K562 (cell line): ENCODE measurements at regions not wholly inside any gene's neighbourhood (a gene's known extent, or its start where the extent isn't known, plus 50 kb on each side); places are given as distances from the start of the nearest gene placed in this dataset.

Experiments
- ATAC-seq: fragments of 200-7000 bp; cut with Tn5 transposase; 3 replicates; pipeline ENCODE4 v1.9.1; 2020; ENCODE audit warnings: moderate library complexity
- BruUV-seq: library from RNA; stranded (reverse); fragments of 400-500 nt; replicated peaks from 2 replicates; lab custom pipeline; 2021; lab: Mats Ljungman, UMichigan
- CTCF ChIA-PET: fragments of 300-600 bp; formaldehyde crosslinking; extraction: SDS; loops from one replicate; lab custom pipeline; 2021; ENCODE audit warnings: low intra/inter-chr PET ratio; lab: Yijun Ruan, JAX
- POLR2A ChIA-PET: fragments of 300-600, 350-650 bp; sonication (Branson Sonifier 250); formaldehyde crosslinking; extraction: SDS; loops from one replicate; lab custom pipeline; 2021; ENCODE audit warnings: antibody characterized with exemption, inconsistent platforms; lab: Yijun Ruan, JAX
- DNase-seq, 4 experiments: peaks; one replicate each; pipeline versions ENCODE4 v3.0.0 to v3.0.0-alpha.2; 2011 to 2018; ENCODE audit warnings: low spot score in 3 of 4, mixed read lengths in 3 of 4; ENCODE audit errors: extremely low read depth in 1 of 4
- FAIRE-seq: peaks from 2 replicates; lab custom pipeline; 2011; peaks lifted over from hg19 to GRCh38; lab: Jason Lieb, UNC
- H2AFZ ChIP-seq: 2 replicates; pipeline ENCODE4 v1.6.0; 2011; ENCODE audit warnings: low read depth, low read length, control low read depth, inconsistent platforms
- H3K27ac ChIP-seq: fragments of 200-600 bp; 3 replicates; pipeline ENCODE4 v1.8.0; 2011; ENCODE audit warnings: low read depth, mild to moderate bottlenecking, control low read depth, inconsistent platforms, low read length, moderate library complexity, mixed read lengths; ENCODE audit errors: extremely low read depth
- H3K27me3 ChIP-seq, 2 experiments: fragments of 300-600 bp in 1 of 2; 2 replicates in 1 of 2; 3 replicates in 1 of 2; pipeline versions ENCODE4 v1.6.0 to v1.8.0; 2011; ENCODE audit warnings: inconsistent platforms in 2 of 2, low read length in 2 of 2, mild to moderate bottlenecking in 1 of 2, mixed read lengths in 1 of 2, moderate library complexity in 1 of 2; ENCODE audit not compliant: control insufficient read depth in 2 of 2, insufficient read depth in 2 of 2
- H3K36me3 ChIP-seq: fragments of 300-600 bp; 3 replicates; pipeline ENCODE4 v1.8.0; 2011; ENCODE audit warnings: mild to moderate bottlenecking, low read length, inconsistent platforms; ENCODE audit not compliant: control insufficient read depth, insufficient read depth
- H3K4me1 ChIP-seq, 2 experiments: fragments of 200-600 bp in 1 of 2; replicated peaks in 1 of 2; 2 replicates in 1 of 2; 3 replicates in 1 of 2; pipeline versions ENCODE4 v1.5.1 to v1.8.0; 2011; ENCODE audit warnings: inconsistent platforms in 2 of 2, low read length in 2 of 2, mild to moderate bottlenecking in 1 of 2, mixed read lengths in 1 of 2, moderate library complexity in 1 of 2; ENCODE audit not compliant: control insufficient read depth in 2 of 2, insufficient read depth in 2 of 2
- H3K4me2 ChIP-seq: 2 replicates; pipeline ENCODE4 v1.6.1; 2011; ENCODE audit warnings: low read length, control low read depth, inconsistent platforms, mixed read lengths; ENCODE audit not compliant: insufficient read depth
- H3K4me3 ChIP-seq: fragments of 200-600 bp; sonication (generic), shearing (Covaris generic); 2 replicates; pipeline ENCODE4 v1.5.1; 2016; ENCODE audit warnings: control low read depth, inconsistent platforms
- H3K79me2 ChIP-seq: fragments of 200-600 bp; 3 replicates; pipeline ENCODE4 v1.8.0; 2011; ENCODE audit warnings: low read length, inconsistent platforms; ENCODE audit not compliant: control insufficient read depth, insufficient read depth
- H3K9ac ChIP-seq, 2 experiments: 2 replicates each; pipeline versions ENCODE4 v1.6.0 to v1.6.1; 2011; ENCODE audit warnings: low read depth in 2 of 2, low read length in 2 of 2, control low read depth in 1 of 2, inconsistent platforms in 1 of 2, mild to moderate bottlenecking in 1 of 2, mixed read lengths in 1 of 2; ENCODE audit not compliant: insufficient read depth in 1 of 2
- H3K9me1 ChIP-seq: one replicate; pipeline ENCODE4 v1.6.0; 2011; ENCODE audit warnings: inconsistent platforms, mild to moderate bottlenecking, low read length, moderate library complexity; ENCODE audit not compliant: control insufficient read depth, insufficient read depth
- H3K9me3 ChIP-seq: replicated peaks from 2 replicates; pipeline ENCODE4 v1.5.1; 2011; ENCODE audit warnings: low read depth, low read length, inconsistent platforms; ENCODE audit not compliant: control insufficient read depth, insufficient read depth
- H4K20me1 ChIP-seq: replicated peaks from 2 replicates; pipeline ENCODE4 v1.6.1; 2011; ENCODE audit warnings: low read length, inconsistent platforms, mixed read lengths; ENCODE audit not compliant: control insufficient read depth, insufficient read depth
- ARID2 ChIP-seq: fragments of 450-650 bp; IDR thresholded peaks from 2 replicates; pipeline ENCODE4 v1.6.1; 2017; ENCODE audit warnings: antibody characterized with exemption, mild to moderate bottlenecking
- CHCHD3 ChIP-seq: fragments of 250-450 bp; sonication (Bioruptor Pico); IDR thresholded peaks from 2 replicates; pipeline ENCODE4 v2.1.2; 2022; ENCODE audit warnings: mild to moderate bottlenecking
- DNMT1 ChIP-seq: fragments of 450-650 bp; IDR thresholded peaks from 2 replicates; pipeline ENCODE4 v1.6.1; 2016; ENCODE audit warnings: antibody characterized with exemption, mild to moderate bottlenecking
- ESRRB ChIP-seq: fragments of 250-450 bp; sonication (Bioruptor Pico); IDR thresholded peaks from 2 replicates; pipeline ENCODE4 v1.5.0; 2020; ENCODE audit warnings: mild to moderate bottlenecking, moderate library complexity, borderline replicate concordance
- KDM1A ChIP-seq, 2 experiments: fragments of 450-650 bp; IDR thresholded peaks; 2 replicates each; pipeline ENCODE4 v1.6.1; 2016; ENCODE audit warnings: mild to moderate bottlenecking in 2 of 2
- MAZ ChIP-seq, 2 experiments: fragments of 450-650 bp in 1 of 2; sonication (generic) in 1 of 2; formaldehyde crosslinking; IDR thresholded peaks in 1 of 2; conservative IDR thresholded peaks in 1 of 2; 2 replicates each; pipeline versions ENCODE4 v1.4.0 to v1.5.0; 2020; ENCODE audit warnings: mild to moderate bottlenecking in 1 of 2, missing genetic modification reagents in 1 of 2
- MEF2A ChIP-seq: IDR thresholded peaks from 2 replicates; pipeline ENCODE4 v1.6.1; 2011; ENCODE audit warnings: low read depth, mild to moderate bottlenecking, low read length, moderate library complexity; ENCODE audit not compliant: control insufficient read depth
- POLR2G ChIP-seq: fragments of 200-400 bp; formaldehyde crosslinking; IDR thresholded peaks from 2 replicates; pipeline ENCODE4 v1.6.1; 2017; ENCODE audit warnings: low read depth, mild to moderate bottlenecking, antibody characterized with exemption, low read length, moderate library complexity
- PTRF ChIP-seq: fragments of 450-650 bp; IDR thresholded peaks from 2 replicates; pipeline ENCODE4 v1.6.1; 2016; ENCODE audit warnings: mild to moderate bottlenecking, missing genetic modification characterization, missing compliant biosample characterization
- RUNX1 ChIP-seq: sonication (generic); IDR thresholded peaks from 2 replicates; pipeline ENCODE4 v1.6.1; 2016; ENCODE audit warnings: antibody characterized with exemption, low read depth
- TRIM28 ChIP-seq: fragments of 450-650 bp; IDR thresholded peaks from 2 replicates; pipeline ENCODE4 v1.6.1; 2017
- USF1 ChIP-seq: sonication (generic); formaldehyde crosslinking; IDR thresholded peaks from 2 replicates; pipeline ENCODE4 v1.9.0; 2022; ENCODE audit warnings: mild to moderate bottlenecking, missing genetic modification reagents
- VEZF1 ChIP-seq: fragments of 200-800 bp; sonication (Bioruptor generic); IDR thresholded peaks from 2 replicates; pipeline ENCODE4 v1.6.1; 2017; ENCODE audit warnings: missing genetic modification characterization, missing compliant biosample characterization
- YBX1 ChIP-seq: fragments of 450-650 bp; IDR thresholded peaks from 2 replicates; pipeline ENCODE4 v1.7.1; 2016; ENCODE audit warnings: mild to moderate bottlenecking
- YY1 ChIP-seq, 3 experiments: IDR thresholded peaks; 2 replicates each; pipeline ENCODE4 v1.6.1; 2011; ENCODE audit warnings: low read length in 2 of 3, mild to moderate bottlenecking in 2 of 3, moderate library complexity in 2 of 3, borderline replicate concordance in 1 of 3, control low read depth in 1 of 3, low read depth in 1 of 3; ENCODE audit not compliant: insufficient read depth in 3 of 3, insufficient replicate concordance in 2 of 3, control insufficient read depth in 1 of 3, insufficient read length in 1 of 3; ENCODE audit errors: extremely low read depth in 1 of 3
- ZNF212 ChIP-seq: fragments of 450-650 bp; formaldehyde crosslinking; IDR thresholded peaks from 2 replicates; pipeline ENCODE4 v1.4.0; 2020; ENCODE audit warnings: mild to moderate bottlenecking
- ZNF354B ChIP-seq: fragments of 250-450 bp; sonication (Bioruptor Pico); IDR thresholded peaks from 2 replicates; pipeline ENCODE4 v1.4.0; 2020
- ZNF551 ChIP-seq: fragments of 250-450 bp; sonication (Bioruptor Pico); IDR thresholded peaks from 2 replicates; pipeline ENCODE4 v1.5.0; 2021; ENCODE audit warnings: mild to moderate bottlenecking, moderate library complexity
- ZSCAN29 ChIP-seq: fragments of 450-650 bp; IDR thresholded peaks from 2 replicates; pipeline ENCODE4 v1.6.1; 2017
- WGBS: fragments of 100-300 bp; shearing (Covaris generic); methylation state at CpG from one replicate; pipeline ENCODE4 v1.1.6; 2016; ENCODE audit warnings: low coverage, mixed read lengths; ENCODE audit not compliant: insufficient coverage; ENCODE audit errors: missing lambda C conversion rate; 5-methylcytosine and 5-hydroxymethylcytosine counted together
- in situ Hi-C: fragments of 300-500 bp; cut with MboI; formaldehyde crosslinking; loops from 4 replicates; pipeline ENCODE4 v1.15.0; 2018; ENCODE audit warnings: inconsistent platforms, mixed read lengths
- intact Hi-C: fragments of 100-400 bp; cut with micrococcal nuclease; formaldehyde crosslinking; loops from 2 replicates; pipeline ENCODE4 v1.14.2; 2022
- TF ChIP-seq, protein P1 (sequence below): sonication (generic); formaldehyde crosslinking; IDR thresholded peaks from 2 replicates; pipeline ENCODE4 v1.8.1; 2022; ENCODE audit warnings: missing genetic modification reagents

- in situ Hi-C loops (no loop called here), intact Hi-C loops (no loop called here)
- WGBS: 0% methylated on average over 1 of the region's 1 CpG
- Histone ChIP-seq H3K27me3 (no peaks in the 10 kb centered on the region), H3K4me3 (no peak overlapping the region), H3K4me2 (no peak overlapping the region), H3K27ac (no peak overlapping the region), H4K20me1 (no peaks in the 10 kb centered on the region), H2AFZ (no peak overlapping the region), H3K79me2 (no peaks in the 10 kb centered on the region), H3K36me3 (no peaks in the 10 kb centered on the region), H3K9ac (no peak overlapping the region), H3K4me1 (no peaks in the 10 kb centered on the region), H3K9me3 (no peaks in the 10 kb centered on the region), H3K9me1 (no peaks in the 10 kb centered on the region)
- CTCF ChIA-PET: no interaction called here
- FAIRE-seq (no peak), ATAC-seq (no peak), DNase-seq (no peak)
- no TSS peak for BruUV-seq
- POLR2A ChIA-PET: no interaction called here
- TF ChIP-seq MEF2A (no peak), VEZF1 (CRISPR knock-in tag) (no peak), POLR2G (no peak), TRIM28 (no peak), ZNF551 (CRISPR knock-in tag) (no peak), PTRF (tag) (no peak), DNMT1 (no peak), YBX1 (no peak), ZSCAN29 (no peak), ZNF212 (CRISPR knock-in tag) (no peak), KDM1A (IDR thresholded peaks at IDR 0.05) (no peak), RUNX1 (no peak), ESRRB (CRISPR knock-in tag) (no peak), YY1 (IDR thresholded peaks at IDR 0.05; ENCODE audit: borderline replicate concordance in 1 of 3, control insufficient read depth in 1 of 3, extremely low read depth in 1 of 3, insufficient read depth in 3 of 3, insufficient read length in 1 of 3, insufficient replicate concordance in 2 of 3, low read depth in 1 of 3, low read length in 2 of 3) (no peak), CHCHD3 (no peak), MAZ (CRISPR knock-in tag; conservative IDR thresholded peaks at IDR 0.05 in 1 of 2, IDR thresholded peaks at IDR 0.05 in 1 of 2) (no peak), ZNF354B (no peak), USF1 (CRISPR knock-in tag) (no peak), ARID2 (no peak)
- TF ChIP-seq, protein P1, sequence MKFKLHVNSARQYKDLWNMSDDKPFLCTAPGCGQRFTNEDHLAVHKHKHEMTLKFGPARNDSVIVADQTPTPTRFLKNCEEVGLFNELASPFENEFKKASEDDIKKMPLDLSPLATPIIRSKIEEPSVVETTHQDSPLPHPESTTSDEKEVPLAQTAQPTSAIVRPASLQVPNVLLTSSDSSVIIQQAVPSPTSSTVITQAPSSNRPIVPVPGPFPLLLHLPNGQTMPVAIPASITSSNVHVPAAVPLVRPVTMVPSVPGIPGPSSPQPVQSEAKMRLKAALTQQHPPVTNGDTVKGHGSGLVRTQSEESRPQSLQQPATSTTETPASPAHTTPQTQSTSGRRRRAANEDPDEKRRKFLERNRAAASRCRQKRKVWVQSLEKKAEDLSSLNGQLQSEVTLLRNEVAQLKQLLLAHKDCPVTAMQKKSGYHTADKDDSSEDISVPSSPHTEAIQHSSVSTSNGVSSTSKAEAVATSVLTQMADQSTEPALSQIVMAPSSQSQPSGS (CRISPR knock-in tag): no peak
These were observed 764.8 kb downstream of the RAPGEF2 start for GRCh38 chr4:159867673-159868072.
